ENCODE measurements at regions not wholly inside any gene's neighbourhood (a gene's known extent, or its start where the extent isn't known, plus 50 kb on each side); places are given as distances from the start of the nearest gene placed in this dataset.

DNA sequence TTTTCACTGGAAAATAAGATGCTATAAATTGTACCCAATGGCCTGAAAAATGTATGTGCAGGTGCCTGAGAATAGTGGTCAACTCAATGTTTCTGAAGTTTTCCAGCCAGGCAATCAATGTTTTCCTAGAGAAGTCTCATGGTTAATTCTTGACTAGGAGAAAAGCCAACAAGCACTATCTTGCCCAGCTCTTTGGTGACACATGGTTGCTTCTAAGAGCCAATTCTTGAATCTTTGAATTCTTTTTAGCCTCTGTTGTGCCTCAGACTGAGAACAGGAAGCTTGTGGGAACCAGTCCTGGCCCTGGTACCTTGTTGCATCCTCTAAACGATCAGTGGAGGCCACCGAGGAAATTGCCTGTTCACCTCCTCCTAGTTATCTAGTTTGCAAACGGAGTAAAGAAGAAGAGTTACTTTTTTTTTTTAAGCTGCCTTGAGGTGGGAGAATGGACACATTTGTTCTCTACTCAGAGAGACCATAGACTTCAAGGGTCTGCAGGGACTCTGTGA is 144.0 kb upstream of the MKLN1 start:
- no peaks in the 10 kb centered on the region for H3K27me3 ChIP-seq (ENCODE audit: control insufficient read depth in 3 of 3, insufficient read depth in 3 of 3, low read length in 3 of 3)
- H3K4me3 ChIP-seq (ENCODE audit: low read length in 3 of 3), result no peak overlapping the region
- H3K9me3 ChIP-seq (ENCODE audit: control insufficient read depth in 3 of 3, low read length in 3 of 3), result peaks cover 0 to 2% (median 0%) of the 10 kb centered on the region in 3 donors
- no peaks in the 10 kb centered on the region for H3K36me3 ChIP-seq (ENCODE audit: control insufficient read depth in 3 of 3, insufficient read depth in 3 of 3, low read length in 3 of 3)
- no peak overlapping the region for H3K27ac ChIP-seq (ENCODE audit: low read depth, low read length)
- no peak overlapping the region for H3K9ac ChIP-seq (ENCODE audit: low read depth in 1 of 3, low read length in 3 of 3)
- peaks cover 7 to 22% (median 9%) of the 10 kb centered on the region in 3 donors for H3K4me1 ChIP-seq (ENCODE audit: control insufficient read depth in 3 of 3, insufficient read depth in 3 of 3, low read length in 3 of 3)

DNA sequence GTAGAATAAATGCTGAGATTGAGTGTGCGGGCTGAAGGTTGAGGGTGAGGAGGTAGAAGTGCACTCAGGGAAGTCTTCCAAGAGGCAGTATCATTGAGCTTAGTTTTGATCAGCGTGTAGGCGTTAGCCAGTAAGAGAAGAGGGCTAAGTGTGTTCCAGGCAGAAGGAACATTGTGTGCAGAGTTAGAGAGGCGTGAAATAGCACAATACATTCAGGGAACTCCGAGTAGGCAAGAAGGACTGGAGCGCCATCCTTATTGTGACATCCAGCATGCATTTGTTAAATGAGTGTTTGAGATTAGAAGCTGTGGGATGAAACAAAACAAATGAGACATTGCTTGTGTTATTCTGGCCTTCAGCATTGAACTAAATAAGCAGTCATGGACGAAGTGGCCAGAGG is 140.9 kb upstream of the MKLN1 start:
- Histone ChIP-seq H3K27ac (ENCODE audit: low read depth, low read length) (peak overlapping the region; percentile 48), H3K27me3 (ENCODE audit: control insufficient read depth in 3 of 3, insufficient read depth in 3 of 3, low read length in 3 of 3) (no peaks in the 10 kb centered on the region), H3K4me1 (ENCODE audit: control insufficient read depth in 3 of 3, insufficient read depth in 3 of 3, low read length in 3 of 3) (peaks cover 11 to 22% (median 12%) of the 10 kb centered on the region in 3 donors), H3K36me3 (ENCODE audit: control insufficient read depth in 3 of 3, insufficient read depth in 3 of 3, low read length in 3 of 3) (no peaks in the 10 kb centered on the region), H3K9ac (ENCODE audit: low read depth in 1 of 3, low read length in 3 of 3) (peak overlapping the region in 1 of 3 donors; percentile 47), H3K4me3 (ENCODE audit: low read length in 3 of 3) (no peak overlapping the region), H3K9me3 (ENCODE audit: control insufficient read depth in 3 of 3, low read length in 3 of 3) (peaks cover 0 to 2% (median 0%) of the 10 kb centered on the region in 3 donors)

DNA sequence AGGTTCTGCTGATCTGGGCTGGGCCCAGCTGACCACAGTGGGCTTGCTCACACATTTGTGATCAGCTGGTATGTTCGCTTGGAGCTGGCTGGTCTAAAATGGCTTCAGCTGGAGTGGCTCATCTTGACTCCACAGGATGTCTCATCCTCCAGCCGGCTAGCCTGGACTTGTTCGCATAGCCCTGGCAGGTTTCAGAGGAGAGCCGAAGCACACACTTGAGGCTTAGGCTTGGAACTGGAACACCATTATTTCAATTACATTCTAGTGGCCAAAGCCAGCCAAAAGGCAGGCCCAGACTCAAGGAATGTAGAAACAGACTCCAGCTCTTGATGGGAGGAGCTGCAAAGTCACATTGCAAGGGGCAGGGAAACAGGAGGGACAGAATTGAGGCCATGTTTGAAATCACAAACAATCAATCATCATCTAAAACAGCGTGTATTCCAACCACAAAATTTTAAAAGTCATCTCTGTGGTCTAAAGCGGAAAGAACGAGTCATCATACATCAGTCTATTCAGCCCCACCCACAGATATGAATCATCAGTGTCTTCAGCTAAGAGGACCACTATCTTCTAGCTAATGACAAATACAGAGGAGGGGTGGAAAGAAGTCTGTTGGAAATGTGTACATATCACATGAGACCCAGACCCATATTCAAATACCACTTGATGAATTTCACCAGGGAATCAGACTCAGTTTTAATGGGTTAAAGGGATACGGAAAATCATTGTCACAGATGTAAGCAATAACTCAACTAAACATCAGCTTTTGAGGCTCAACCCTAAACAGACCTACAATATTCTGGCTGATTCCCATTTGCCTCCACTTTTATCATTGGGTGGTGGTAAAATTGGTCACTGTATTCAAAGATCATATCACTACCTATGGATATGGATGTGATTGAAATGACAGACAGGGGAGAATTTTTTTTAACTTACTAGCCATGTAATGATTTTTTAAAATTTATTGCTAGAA is 139.0 kb upstream of the MKLN1 start:
- Histone ChIP-seq H3K27ac (ENCODE audit: low read depth, low read length) (peak overlapping the region; percentile 48), H3K9ac (ENCODE audit: low read depth in 1 of 3, low read length in 3 of 3) (no peak overlapping the region), H3K36me3 (ENCODE audit: control insufficient read depth in 3 of 3, insufficient read depth in 3 of 3, low read length in 3 of 3) (no peaks in the 10 kb centered on the region), H3K27me3 (ENCODE audit: control insufficient read depth in 3 of 3, insufficient read depth in 3 of 3, low read length in 3 of 3) (no peaks in the 10 kb centered on the region), H3K4me1 (ENCODE audit: control insufficient read depth in 3 of 3, insufficient read depth in 3 of 3, low read length in 3 of 3) (peaks cover 11 to 22% (median 12%) of the 10 kb centered on the region in 3 donors), H3K4me3 (ENCODE audit: low read length in 3 of 3) (no peak overlapping the region), H3K9me3 (ENCODE audit: control insufficient read depth in 3 of 3, low read length in 3 of 3) (peaks cover 0 to 2% (median 0%) of the 10 kb centered on the region in 3 donors)

DNA sequence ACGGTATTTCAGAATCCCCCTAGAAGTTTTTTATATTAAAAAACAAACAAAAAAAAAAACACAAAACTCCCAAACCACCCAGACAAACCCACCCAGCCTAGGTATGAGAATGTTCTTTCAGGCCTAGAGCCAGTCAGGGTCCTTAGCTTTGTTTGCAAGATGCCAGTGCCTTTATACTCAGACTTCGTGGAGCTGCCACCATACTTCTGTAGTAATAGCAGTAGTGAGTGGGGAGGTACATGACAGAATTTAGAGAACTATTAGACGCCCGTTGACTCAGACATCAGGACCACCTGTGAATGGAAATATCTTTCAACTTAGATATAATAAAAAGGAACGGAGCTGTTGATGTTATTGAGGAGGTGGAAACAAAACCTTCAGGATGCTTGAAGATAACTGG is 138.2 kb upstream of the MKLN1 start:
- Histone ChIP-seq H3K4me1 (ENCODE audit: control insufficient read depth in 3 of 3, insufficient read depth in 3 of 3, low read length in 3 of 3) (peaks cover 11 to 22% (median 12%) of the 10 kb centered on the region in 3 donors), H3K9ac (ENCODE audit: low read depth in 1 of 3, low read length in 3 of 3) (no peak overlapping the region), H3K27ac (ENCODE audit: low read depth, low read length) (no peak overlapping the region)

DNA sequence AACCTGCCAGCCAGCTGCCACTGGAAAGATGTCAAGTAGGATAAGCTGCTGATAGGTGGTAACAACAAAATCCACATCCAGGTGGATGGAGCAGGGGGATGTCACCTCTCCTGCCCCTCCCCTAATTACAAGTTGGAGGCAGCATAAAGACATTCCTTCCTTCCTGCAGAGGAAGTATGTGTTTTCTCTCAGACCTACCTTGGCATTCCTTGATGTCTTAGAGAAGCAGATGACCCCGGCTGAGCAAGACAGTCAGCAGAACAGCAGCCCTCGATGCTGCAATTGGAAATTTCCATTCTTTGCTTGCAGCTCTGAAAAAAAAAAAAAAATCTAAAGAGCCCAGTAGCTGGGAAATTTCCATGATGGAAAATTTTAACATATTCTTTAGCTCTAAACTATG is 137.5 kb upstream of the MKLN1 start:
- H3K27ac ChIP-seq (ENCODE audit: low read depth, low read length), result no peak overlapping the region
- H3K9ac ChIP-seq (ENCODE audit: low read depth in 1 of 3, low read length in 3 of 3), result no peak overlapping the region
- no peak overlapping the region for H3K4me3 ChIP-seq (ENCODE audit: low read length in 3 of 3)
- H3K9me3 ChIP-seq (ENCODE audit: control insufficient read depth in 3 of 3, low read length in 3 of 3), result peaks cover 0 to 2% (median 0%) of the 10 kb centered on the region in 3 donors
- no peaks in the 10 kb centered on the region for H3K27me3 ChIP-seq (ENCODE audit: control insufficient read depth in 3 of 3, insufficient read depth in 3 of 3, low read length in 3 of 3)
- peaks cover 11 to 22% (median 12%) of the 10 kb centered on the region in 3 donors for H3K4me1 ChIP-seq (ENCODE audit: control insufficient read depth in 3 of 3, insufficient read depth in 3 of 3, low read length in 3 of 3)
- H3K36me3 ChIP-seq (ENCODE audit: control insufficient read depth in 3 of 3, insufficient read depth in 3 of 3, low read length in 3 of 3), result no peaks in the 10 kb centered on the region

More for the DNA sequence above, 138.2 kb upstream of the MKLN1 start:
- Histone ChIP-seq H3K9me3 (ENCODE audit: control insufficient read depth in 3 of 3, low read length in 3 of 3) (peaks cover 0 to 2% (median 0%) of the 10 kb centered on the region in 3 donors), H3K4me3 (ENCODE audit: low read length in 3 of 3) (no peak overlapping the region), H3K27me3 (ENCODE audit: control insufficient read depth in 3 of 3, insufficient read depth in 3 of 3, low read length in 3 of 3) (no peaks in the 10 kb centered on the region), H3K36me3 (ENCODE audit: control insufficient read depth in 3 of 3, insufficient read depth in 3 of 3, low read length in 3 of 3) (no peaks in the 10 kb centered on the region)

DNA sequence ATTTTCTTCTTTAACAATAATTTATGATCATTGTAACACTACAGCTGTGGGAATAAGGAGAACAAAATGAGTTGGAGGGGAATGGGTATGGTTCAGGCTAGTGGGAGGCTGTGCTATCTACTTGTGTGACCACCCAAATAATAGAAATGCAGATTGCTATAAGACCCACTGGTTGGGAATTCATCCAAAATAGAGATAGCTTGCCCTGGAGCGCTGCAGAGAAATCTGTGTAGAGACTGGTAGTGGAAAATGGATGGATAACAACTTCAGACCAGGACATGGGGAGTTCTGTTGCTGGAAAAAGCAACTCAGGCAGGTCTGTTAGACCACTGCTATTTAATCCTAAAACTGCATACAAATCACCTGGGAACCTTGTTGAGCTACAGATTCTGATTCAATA is 137.1 kb upstream of the MKLN1 start:
- H3K9ac ChIP-seq (ENCODE audit: low read depth in 1 of 3, low read length in 3 of 3), result no peak overlapping the region
- no peak overlapping the region for H3K4me3 ChIP-seq (ENCODE audit: low read length in 3 of 3)
- H3K27me3 ChIP-seq (ENCODE audit: control insufficient read depth in 3 of 3, insufficient read depth in 3 of 3, low read length in 3 of 3), result no peaks in the 10 kb centered on the region
- H3K36me3 ChIP-seq (ENCODE audit: control insufficient read depth in 3 of 3, insufficient read depth in 3 of 3, low read length in 3 of 3), result no peaks in the 10 kb centered on the region
- no peak overlapping the region for H3K27ac ChIP-seq (ENCODE audit: low read depth, low read length)
- H3K4me1 ChIP-seq (ENCODE audit: control insufficient read depth in 3 of 3, insufficient read depth in 3 of 3, low read length in 3 of 3), result peaks cover 11 to 22% (median 12%) of the 10 kb centered on the region in 3 donors
- H3K9me3 ChIP-seq (ENCODE audit: control insufficient read depth in 3 of 3, low read length in 3 of 3), result peaks cover 0 to 2% (median 0%) of the 10 kb centered on the region in 3 donors

DNA sequence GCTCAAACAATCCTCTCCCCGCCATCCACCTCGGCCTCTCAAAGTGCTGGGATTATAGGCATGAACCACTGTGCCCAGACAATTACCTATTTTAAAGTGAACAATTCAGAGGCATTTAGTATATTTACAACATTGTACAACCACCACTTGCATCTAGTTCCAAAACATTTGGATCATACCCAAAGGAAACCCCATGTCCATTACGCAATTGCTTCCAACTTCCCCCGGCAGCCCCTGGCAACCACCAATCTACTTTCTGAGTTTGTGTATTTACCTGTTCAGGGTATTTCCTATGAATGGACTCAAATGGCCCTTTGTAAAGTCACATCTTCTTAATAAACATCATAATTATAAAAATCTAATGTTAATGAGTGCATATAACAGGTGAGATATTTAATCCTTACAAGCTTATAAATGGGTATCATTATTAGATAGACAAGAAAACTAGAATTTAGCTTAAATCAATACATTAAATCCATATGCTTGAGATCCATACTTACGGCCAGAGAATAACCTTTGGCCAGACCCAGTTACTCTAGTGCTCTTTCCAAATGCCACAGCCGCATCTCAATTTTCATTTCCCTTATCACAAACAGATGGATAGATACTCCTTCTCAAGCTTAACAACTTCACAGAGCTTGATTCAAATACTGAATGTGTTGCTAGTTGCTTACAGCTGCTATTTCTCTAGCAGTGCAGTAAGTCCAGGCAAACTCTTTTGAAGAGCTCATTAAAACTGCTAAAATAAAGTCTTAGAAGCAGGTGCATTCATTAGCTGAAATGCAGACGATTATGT is 133.4 kb upstream of the MKLN1 start:
- Histone ChIP-seq H3K4me3 (ENCODE audit: low read length in 3 of 3) (no peak overlapping the region), H3K27ac (ENCODE audit: low read depth, low read length) (no peak overlapping the region), H3K4me1 (ENCODE audit: control insufficient read depth in 3 of 3, insufficient read depth in 3 of 3, low read length in 3 of 3) (peaks cover 0 to 5% (median 2%) of the 10 kb centered on the region in 3 donors), H3K9ac (ENCODE audit: low read depth in 1 of 3, low read length in 3 of 3) (no peak overlapping the region), H3K9me3 (ENCODE audit: control insufficient read depth in 3 of 3, low read length in 3 of 3) (no peaks in the 10 kb centered on the region), H3K36me3 (ENCODE audit: control insufficient read depth in 3 of 3, insufficient read depth in 3 of 3, low read length in 3 of 3) (no peaks in the 10 kb centered on the region), H3K27me3 (ENCODE audit: control insufficient read depth in 3 of 3, insufficient read depth in 3 of 3, low read length in 3 of 3) (no peaks in the 10 kb centered on the region)

DNA sequence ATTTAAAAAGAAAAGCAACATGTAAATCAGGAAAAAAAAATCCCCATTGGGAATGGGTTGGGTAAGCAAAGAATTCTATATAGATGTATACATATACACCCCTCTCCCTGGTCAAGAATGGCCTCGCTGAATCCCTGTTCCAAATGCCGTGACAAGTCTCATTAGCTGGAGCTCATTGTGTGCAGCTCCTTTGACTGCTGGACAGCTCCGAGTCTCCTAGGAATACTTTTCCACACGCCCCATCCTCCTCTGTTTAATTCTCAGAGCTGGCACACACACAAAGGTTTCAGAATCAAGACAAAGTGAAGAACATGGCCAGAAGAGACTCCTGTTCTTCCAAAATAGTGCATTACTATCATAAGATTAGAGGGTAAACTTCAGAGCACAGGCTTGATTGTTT is 130.9 kb upstream of the MKLN1 start:
- H3K36me3 ChIP-seq (ENCODE audit: control insufficient read depth in 3 of 3, insufficient read depth in 3 of 3, low read length in 3 of 3), result no peaks in the 10 kb centered on the region
- H3K4me1 ChIP-seq (ENCODE audit: control insufficient read depth in 3 of 3, insufficient read depth in 3 of 3, low read length in 3 of 3), result no peaks in the 10 kb centered on the region
- H3K27ac ChIP-seq (ENCODE audit: low read depth, low read length), result no peak overlapping the region
- H3K9ac ChIP-seq (ENCODE audit: low read depth in 1 of 3, low read length in 3 of 3), result no peak overlapping the region
- H3K27me3 ChIP-seq (ENCODE audit: control insufficient read depth in 3 of 3, insufficient read depth in 3 of 3, low read length in 3 of 3), result no peaks in the 10 kb centered on the region
- no peak overlapping the region for H3K4me3 ChIP-seq (ENCODE audit: low read length in 3 of 3)
- H3K9me3 ChIP-seq (ENCODE audit: control insufficient read depth in 3 of 3, low read length in 3 of 3), result no peaks in the 10 kb centered on the region

DNA sequence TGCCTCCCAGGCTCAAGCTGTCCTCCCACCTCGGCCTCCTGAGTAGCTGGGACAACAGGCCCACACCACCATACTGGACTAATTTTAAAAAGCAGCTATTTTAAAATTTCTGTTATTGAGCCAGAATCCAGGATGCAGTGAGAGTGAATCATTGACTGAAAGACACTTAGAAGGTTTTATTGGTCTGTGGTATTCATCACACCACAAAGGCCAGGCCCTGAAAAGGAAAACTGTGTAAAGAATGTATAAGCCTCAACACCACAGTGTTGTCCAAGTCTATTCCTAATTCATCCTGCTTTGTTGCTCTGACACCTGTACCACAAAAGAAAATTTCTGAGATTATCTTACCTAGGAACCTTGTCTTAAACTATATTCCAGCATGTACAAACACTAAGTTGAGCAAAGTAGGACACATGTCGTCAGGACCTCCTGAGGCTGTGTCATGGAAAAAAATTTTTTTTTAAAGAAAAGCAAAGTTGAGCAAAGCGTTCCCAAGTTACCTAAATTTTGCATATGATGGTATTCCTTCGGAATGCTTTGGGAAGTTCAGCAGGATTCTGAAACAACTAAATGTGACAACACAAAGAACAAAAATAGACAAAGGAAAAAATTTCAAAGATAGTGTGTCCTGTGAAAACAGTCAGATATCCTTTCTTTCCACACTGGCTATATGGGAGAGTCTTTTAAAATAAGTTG is 129.6 kb upstream of the MKLN1 start:
- peaks cover 0 to 3% (median 0%) of the 10 kb centered on the region in 3 donors for H3K4me1 ChIP-seq (ENCODE audit: control insufficient read depth in 3 of 3, insufficient read depth in 3 of 3, low read length in 3 of 3)
- no peaks in the 10 kb centered on the region for H3K9me3 ChIP-seq (ENCODE audit: control insufficient read depth in 3 of 3, low read length in 3 of 3)
- no peak overlapping the region for H3K9ac ChIP-seq (ENCODE audit: low read depth in 1 of 3, low read length in 3 of 3)
- no peak overlapping the region for H3K27ac ChIP-seq (ENCODE audit: low read depth, low read length)
- no peaks in the 10 kb centered on the region for H3K36me3 ChIP-seq (ENCODE audit: control insufficient read depth in 3 of 3, insufficient read depth in 3 of 3, low read length in 3 of 3)
- no peaks in the 10 kb centered on the region for H3K27me3 ChIP-seq (ENCODE audit: control insufficient read depth in 3 of 3, insufficient read depth in 3 of 3, low read length in 3 of 3)
- H3K4me3 ChIP-seq (ENCODE audit: low read length in 3 of 3), result no peak overlapping the region
